Activated effector memory CD4-positive, alpha-beta T cell treated with anti-CD3 and anti-CD28 coated beads, Interleukin-2, amount 50 U/mL, for 16 hours (primary cell): ENCODE measurements at regions not wholly inside any gene's neighbourhood (a gene's known extent, or its start where the extent isn't known, plus 50 kb on each side); places are given as distances from the start of the nearest gene placed in this dataset.
"Not testable (repeated sequence)": the region's sequence is repeated elsewhere in the genome, so short reads cannot be mapped to it uniquely, and the experiment has no call there.

Experiments used
- DNase-seq: peaks from one replicate; pipeline ENCODE4 v3.0.0-alpha.2; 2020

DNA sequence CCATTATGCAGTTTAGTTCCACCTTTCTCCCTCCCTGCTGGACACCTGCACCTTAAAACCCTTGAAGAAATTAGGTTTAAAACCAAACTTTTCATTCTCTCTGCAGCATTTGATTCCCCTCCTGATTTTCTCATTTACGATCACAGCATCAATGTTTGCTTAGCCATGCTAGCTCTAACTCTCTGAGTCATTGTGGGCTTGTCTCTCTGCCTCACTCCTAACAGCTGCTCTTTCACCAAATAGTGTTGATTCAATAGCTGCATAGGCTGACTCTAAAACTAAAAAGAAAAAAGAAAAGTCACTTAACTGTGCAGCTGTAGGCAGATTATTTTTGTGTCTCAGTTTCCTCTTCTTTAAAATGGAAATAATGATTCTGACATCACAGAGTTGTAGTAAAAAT lies 1124.9 kb downstream of the DIAPH3 start:
- no peak for DNase-seq

DNA sequence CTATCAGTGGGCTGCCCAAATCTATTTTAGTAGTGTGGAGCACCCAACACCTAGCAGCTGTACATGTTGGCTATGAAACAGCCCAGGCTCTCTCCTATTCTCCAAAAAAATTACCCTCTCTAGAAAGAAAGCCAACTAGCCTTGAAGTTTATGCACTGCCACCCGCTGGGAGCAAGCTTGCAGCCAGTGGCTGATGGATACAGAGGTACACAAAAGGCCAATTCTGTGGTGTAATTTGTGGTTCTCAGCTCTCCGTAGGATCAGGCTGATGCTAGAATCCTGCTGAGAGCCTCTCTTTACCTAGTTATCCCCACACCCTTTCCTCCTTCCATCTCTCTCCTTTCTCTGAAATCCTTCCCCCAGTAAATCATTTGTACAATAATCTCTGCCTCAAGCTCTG lies 1120.7 kb downstream of the DIAPH3 start:
- no peak for DNase-seq

DNA sequence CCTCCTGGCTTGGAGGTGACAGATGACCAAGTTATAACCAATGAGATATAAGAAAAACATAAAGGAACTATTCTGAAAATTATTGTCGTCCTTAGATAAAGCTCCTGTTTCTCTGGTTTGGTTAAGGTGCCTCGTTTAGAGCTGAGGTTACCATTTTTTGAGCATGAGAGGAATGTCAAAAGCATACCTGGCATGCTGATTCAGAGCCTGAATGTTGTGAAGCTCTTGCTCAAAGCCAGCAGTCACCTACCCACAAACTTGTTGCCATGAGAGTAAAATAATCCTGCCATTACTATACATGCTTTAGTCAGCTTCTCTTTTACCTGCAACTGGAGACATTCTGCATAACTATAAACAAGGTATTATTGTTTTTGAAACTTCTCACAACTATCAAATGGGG lies 1116.2 kb downstream of the DIAPH3 start:
- DNase-seq: no peak

DNA sequence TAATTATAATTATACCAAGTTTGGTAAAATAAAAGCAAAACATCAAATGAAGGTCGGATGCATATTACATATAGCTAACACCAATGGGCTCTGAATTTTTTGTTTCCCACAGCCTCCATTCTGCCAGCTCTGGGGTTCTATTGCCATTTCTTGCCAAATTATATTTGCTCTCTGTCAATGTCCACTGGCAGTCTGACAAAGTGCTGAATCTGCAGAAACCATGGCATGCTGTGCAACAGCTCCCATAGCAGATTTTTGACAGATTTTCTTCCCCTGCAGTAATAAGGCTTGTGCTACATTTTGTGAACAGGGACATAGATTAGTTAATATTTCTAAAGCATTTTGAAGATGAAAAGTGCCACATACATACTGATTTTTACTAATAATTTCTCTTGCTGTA lies 1102.1 kb downstream of the DIAPH3 start:
- DNase-seq: no peak

DNA sequence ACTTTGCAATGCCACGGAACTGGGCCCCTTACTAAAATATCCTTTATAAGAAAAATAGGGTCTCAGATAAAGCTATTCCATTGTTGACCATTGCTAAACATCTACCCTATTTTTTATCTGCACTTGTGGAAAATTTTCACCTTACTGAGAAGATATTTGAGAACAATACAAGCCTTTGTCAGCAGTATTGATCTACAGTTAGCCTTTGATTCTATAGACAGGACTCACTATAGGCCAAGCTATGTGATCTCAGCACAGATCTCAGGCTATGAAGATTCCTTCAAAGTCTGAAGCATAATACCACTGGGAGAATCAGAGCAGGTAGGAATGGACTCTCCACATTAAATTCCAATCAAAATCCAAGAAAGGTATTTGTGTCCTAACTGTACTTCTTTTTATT lies 1099.7 kb downstream of the DIAPH3 start:
- DNase-seq: no peak

DNA sequence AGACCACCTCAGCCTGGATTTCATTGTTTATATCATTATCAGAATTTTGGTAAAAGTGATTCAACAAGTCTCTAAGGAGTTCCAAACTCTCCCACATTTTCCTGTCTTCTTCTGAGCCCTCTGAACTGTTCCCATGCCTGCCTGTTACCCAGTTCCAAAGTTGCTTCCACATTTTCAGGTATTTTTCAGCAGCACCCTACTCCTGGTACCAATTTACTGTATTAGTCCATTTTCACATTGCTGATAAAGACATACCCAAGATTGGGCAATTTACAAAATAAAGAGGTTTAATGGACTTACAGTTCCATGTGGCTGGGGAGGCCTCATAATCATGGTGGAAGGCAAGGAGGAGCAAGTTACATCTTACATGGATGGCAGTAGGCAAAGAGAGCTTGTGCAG lies 1087.3 kb downstream of the DIAPH3 start:
- not testable (repeated sequence) for DNase-seq

DNA sequence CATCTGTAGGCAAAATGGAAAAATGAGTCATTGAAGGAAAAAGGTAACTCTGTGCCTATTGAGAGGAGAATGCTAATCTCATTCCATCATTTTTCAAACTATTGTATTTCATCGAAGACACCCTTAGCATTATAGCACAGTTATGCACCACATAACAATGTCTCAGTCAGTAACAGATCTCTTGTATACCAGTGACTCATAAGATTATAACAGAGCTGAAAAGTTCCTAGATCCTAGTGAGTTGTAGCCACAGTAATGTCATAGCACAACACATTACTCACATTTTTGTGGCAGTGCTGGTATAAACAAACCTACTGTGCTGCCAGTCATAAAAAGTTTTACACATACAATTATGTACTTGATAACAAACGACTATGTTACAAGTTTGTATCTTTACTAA lies 1077.6 kb downstream of the DIAPH3 start:
- DNase-seq: no peak

DNA sequence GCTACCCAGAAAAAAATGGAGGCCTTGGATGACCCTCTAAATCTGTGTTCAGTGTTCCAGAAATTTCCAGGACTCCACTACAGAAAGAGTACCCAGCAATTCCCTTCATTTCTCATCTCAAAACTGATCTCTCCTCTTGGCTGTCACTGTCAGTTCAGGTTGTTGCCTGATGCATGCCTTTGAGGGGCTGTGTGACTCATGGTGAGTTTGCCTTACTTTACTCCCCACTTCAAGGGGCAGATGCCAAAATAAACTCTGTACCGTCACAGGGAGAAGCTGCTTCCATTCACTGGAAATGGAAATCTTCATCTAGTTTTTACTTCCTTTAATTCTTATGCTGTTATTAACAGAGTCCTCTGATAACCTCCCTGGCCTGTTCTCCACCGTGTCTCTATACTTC lies 1075.0 kb downstream of the DIAPH3 start:
- DNase-seq: no peak

DNA sequence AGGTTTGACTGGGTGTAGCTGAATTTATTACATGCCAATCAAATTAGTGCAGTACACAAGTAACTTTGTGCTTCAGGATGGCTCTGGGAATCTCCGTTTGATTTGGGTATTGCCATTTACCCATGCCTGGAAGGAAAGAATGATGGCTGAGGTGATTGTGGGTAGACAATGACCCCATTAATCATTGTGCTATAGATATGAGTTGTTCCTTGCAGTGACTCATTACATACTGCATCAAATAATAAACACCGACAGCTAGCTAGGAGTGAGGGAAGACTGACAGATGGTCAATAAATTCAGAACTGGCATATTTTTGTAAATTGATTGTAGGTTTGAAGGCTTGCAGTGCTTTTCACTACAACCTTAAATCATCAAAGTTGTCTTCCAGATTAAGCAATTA lies 1069.5 kb downstream of the DIAPH3 start:
- DNase-seq: no peak

DNA sequence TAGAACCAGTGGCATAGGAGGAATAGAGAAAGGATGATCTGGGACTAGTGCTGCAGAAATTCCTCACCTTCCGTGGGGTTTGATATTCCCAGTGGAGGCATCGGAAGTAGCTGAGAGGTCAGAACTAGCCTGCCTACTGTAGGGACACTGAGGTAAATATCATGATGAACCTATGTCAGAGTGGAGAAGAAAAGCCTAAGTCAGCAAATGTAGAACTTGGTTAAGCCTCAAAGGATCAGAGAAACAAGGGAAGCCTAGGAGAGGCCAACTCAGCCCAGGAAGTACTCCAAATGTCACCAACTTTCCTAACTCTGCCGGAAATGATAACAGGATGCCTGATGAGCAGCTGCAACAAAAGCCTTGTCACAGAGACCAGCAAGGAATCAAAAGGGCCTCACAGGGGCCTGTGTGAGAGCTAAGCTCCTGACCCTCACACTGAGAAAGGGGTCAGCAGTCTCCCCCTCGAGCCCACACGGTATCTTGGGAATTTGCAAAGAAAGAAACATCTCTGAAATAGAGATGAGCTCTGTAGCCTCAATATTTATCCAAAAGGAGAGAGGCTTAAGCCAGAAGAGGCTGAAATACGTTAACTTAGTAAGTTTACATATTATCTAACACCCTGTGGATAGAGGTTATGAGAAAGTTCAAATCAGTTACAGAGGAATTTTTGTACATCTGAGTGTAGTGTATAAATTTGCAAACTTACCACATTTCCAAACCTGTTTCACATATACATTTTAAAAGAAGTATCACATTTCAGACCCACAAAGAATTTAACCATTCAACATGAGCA lies 1064.3 kb downstream of the DIAPH3 start:
- DNase-seq: no peak

DNA sequence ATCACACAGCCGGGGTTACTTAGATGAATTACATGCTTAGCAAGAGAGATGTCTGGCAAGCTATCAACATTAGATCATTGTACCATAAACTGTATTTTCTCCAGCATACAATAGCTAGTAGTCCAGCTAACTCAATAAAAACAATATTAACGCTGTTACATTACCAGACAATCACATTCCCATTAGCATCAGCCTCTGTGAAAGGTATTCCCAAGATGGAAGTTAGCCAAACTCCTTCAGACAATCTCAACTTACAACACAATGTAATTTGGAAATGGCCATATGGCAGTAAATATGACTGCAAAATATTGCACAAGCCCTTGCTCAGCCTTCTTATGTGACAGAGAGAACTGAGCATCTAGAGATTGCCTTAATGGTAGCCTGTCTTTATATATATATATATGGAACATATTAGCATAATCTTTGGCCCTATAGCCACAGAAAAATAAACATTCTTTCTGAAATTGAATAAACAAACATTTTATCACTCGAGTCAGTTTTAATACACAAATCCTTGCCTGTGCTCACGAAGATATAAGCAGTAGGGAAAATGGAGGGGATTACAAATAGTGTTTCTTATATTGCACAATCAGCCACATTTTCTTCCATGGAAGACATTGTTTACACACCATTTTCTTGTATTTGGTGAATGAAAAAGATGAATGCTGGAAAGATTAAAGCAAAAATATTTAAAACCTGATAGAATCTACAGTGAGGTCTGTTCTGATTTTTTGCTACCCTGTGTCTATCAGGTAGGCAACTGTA lies 1060.5 kb downstream of the DIAPH3 start:
- no peak for DNase-seq

DNA sequence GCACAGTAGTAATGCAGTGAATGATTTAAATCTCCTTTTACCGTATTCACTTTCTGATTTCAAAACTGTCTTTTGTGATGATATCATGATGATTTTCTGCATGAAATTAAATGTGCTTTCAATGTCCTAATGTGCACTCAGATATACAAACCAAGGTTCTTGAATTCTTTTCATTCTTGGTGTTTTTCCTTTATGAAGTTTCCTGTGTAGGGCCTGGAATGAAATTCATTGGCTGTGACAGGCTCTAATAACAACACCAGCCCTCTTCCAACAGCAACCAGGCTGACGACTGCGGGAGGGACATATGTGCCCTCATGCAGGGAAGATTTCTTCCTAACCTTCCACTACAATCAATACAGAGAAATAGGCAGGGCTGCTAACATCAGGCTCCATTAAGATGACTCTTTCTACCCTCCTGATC lies 1052.0 kb downstream of the DIAPH3 start:
- DNase-seq: no peak

DNA sequence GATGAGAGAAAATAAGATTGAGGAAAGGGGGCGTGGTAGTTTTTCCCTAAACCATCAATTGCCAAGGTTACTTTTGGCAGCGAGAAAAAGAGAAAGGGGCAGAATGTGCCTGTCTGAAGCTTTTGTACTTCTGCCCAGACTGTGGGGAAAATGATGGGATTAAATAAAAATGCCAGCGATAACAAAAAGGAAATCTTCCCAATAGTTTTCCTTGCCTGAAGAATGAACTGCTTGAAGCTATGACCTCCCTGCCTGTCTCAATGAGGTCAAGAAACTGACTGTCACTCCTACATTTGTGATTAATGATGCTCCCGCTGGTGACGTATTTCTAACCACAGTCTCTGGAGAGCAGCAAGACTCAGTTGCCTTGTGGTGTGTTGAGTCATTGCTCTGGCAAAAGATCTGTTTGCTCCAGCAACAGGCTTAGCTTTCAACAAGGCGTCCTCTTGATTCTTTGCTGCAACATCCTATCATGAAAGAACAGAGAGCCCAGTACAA lies 1051.5 kb downstream of the DIAPH3 start:
- DNase-seq: no peak

DNA sequence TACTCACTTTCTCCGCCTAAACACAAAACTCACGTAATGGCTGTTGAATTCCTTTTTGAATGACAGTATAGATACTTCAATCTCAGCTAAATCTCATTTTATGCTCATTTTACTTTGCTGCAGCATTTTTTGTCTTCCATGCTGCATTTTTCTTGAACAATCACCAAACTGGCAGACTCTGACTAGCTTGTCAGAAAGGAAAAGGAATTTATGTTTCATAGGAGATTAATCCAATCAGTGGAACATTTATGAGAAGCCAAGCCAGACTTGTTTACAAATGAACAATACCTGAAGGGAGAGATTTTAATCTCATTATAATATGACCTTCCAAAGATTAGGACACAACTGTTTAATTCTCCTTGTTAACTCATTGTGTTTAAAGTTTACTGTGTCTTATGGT lies 1044.3 kb downstream of the DIAPH3 start:
- DNase-seq: no peak

DNA sequence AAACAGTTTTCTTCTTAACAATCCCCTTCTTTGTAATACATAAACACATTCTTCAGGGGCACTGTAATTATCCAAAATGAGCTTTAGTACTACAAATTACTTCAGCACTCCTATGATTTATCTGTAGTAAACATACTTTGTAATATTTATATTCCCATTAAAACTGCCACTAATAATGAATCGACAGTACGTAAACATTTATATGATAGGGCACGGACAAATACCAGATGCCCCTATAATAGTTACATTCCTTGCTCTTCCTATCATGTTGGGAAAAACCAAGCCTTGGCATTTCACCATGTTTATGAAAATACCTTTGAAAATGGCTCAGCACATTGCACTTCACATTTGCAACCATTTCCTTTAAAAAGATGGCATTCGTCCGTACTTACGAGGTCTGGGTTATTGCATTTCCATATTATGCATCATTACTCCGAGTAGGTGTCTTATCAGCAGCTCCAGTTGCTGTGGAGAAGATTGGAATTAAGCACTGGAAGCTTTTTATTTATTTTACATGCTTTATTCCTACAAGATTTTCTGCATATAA lies 1043.4 kb downstream of the DIAPH3 start:
- DNase-seq: no peak

DNA sequence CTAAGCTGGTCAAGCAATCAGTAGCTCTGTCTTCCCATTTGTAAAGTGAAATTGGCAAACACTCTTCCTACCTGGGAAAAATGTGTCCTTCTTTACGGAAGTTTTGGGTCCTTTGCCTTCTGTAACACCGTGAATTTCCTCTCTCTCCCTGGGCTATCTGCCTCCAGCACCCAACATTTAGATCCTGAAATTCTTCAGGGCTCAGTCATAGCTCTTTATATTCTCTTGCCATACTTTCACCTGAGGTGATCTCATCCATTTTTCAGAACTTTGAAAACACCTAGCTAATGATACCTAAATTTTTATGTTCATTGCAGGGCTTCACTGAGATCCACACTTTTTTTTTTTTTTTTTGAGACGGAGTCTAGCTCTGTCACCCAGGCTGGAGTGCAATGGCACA lies 1042.2 kb downstream of the DIAPH3 start:
- no peak for DNase-seq

DNA sequence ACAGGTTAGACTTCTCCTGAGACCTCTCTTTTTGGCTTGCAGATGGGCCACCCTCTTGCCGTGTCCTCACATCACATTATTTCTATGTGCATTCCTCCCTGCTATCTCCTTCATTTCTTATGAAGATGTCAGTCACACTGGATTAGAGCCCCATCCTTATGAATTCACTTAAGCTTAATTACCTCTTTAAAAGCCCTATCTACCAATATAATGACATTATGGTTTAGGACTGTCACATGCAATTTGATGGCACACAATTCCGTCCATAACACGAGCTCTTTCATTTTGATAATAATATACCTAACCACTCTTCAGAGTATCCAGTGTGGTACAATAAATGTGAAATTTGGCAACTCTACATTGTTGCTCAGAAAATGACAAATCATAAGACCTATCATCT lies 1037.3 kb downstream of the DIAPH3 start:
- no peak for DNase-seq

DNA sequence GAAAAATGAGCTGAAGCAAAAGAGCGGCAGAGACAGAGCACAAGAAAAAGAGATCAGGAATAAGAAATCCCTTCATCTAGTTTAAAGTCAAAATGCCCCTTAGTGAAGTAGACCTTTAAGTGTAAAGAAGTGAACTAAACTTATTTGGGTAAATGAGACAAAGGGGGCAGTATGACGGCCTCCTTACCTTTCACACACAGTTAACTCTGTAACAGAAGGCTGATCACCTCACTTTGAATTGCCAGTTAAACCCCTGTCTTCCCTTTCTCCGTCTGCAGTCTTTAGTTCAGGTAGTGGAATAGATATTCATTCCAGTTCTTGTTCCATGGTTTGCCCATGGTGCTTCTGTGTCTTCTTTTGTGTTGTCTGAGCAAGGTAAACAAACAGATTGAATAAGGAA lies 1029.8 kb downstream of the DIAPH3 start:
- no peak for DNase-seq

DNA sequence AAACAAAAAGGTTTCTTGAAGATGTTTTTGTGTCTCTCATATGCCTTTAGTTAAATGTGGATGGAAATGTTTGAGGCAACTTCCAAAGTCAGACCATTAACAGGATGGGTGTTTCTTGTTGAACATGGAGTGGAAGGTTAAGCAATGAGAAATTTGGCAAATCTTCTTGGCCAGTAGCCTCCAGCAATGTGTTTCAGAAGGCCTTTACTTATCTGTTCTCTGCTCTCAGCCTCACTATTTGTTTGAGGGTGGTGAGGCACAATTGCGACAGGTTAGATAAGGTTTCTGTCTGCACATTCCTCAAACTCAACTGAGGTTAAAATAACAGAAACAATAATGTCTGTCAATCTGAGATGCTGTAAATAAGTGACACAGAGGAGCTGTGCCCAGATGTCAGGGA lies 1019.0 kb downstream of the DIAPH3 start:
- DNase-seq: no peak

DNA sequence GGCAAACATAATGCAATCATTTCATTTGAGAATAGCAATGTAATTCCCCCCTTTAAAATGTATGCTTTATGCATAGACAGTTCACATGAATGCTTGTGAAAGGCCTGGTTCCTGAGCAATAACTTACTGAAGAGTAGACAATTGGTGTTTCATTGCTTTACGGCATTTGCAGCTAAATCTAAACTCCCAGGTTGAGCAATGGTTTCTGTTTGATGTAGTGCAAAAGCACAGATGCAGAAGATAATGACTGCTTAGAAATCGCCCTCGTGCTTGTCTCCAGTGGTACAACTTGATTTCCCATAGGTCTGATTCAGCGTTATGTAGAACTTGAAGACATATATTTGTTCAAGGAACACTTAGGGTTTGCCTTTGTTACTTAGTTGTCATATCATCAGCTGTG lies 1018.3 kb downstream of the DIAPH3 start:
- DNase-seq: no peak

DNA sequence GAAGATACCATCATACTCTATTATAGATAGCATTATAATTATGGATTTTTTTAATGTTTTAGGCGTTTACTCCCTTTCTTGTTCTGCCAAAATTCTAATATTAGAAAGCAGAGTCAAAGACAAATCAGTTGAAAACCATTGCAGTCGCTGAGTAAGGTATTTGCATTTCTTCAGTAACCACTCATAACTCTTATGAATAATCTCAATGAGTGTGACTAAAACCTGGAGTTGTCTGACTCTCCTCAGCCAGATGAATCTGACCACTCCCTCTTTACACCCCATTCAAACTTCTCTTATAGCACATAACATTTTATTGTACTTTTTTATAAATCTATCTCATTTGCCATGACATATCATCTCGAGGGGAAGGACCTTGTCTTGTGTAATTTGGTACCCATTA lies 1006.5 kb downstream of the DIAPH3 start:
- no peak for DNase-seq

DNA sequence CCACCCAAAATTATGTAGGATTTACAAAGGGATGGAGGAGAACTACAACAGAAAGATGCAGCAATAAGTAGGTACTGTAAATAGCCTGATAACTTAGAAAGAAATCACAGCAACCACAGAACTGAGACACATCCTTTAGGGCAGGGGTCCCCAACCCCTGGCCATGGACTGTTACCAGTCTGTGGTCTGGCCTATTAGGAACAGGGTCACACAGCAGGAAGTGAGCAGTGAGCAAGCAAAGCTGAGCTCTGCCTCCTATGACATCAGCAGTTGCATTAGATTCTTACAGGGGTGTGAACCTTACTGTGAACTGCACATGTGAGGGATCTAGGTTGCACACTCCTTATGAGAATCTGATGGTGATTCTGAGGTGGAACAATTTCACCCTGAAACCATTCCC lies 997.6 kb downstream of the DIAPH3 start:
- DNase-seq: no peak

DNA sequence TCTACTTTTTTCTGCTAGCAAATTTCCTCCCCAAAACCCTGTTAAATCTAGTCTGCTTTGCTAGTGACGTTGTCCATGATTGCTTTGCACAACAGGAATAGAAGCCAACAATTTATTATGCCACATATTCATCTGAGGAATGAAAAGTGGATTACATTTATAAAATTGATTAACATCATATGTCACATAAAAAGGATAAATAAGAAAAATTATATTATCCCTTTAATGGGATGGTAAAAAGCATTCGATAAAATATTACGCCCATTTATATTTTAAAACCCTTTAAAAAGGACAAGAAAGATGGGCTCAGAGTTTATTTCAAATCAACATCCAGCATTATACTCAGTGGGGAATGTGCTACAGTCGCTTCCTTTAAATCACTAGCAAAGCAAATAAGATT lies 991.7 kb downstream of the DIAPH3 start:
- DNase-seq: no peak

DNA sequence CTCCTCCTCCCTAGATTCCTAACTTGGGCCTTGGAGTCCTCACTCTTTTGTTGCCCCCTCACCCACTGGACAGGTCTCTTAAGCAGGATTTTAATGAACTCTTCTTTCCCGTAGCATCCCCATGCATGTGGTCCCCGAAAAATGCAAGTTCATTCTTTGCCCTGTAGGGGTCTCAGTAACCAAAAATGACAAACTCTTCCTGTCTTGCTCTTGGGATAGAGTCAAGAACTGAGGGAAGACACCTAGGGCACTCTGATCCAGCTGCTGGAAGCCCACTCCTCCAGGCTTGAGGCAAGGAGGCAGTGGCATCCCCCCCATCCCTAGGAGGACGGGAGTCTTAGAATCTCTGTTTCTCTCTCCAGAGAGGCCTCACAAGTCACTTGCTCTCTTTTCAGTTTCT lies 987.0 kb downstream of the DIAPH3 start:
- DNase-seq: no peak
